K562 (cell line): ENCODE measurements at regions not wholly inside any gene's neighbourhood (a gene's known extent, or its start where the extent isn't known, plus 50 kb on each side); places are given as distances from the start of the nearest gene placed in this dataset.

ENCODE experiments used
- ATAC-seq: fragments of 200-7000 bp; cut with Tn5 transposase; 3 replicates; pipeline ENCODE4 v1.9.1; 2020; ENCODE audit warnings: moderate library complexity
- BruUV-seq: library from RNA; stranded (reverse); fragments of 400-500 nt; replicated peaks from 2 replicates; lab custom pipeline; 2021; lab: Mats Ljungman, UMichigan
- CTCF ChIA-PET: fragments of 300-600 bp; formaldehyde crosslinking; extraction: SDS; loops from one replicate; lab custom pipeline; 2021; ENCODE audit warnings: low intra/inter-chr PET ratio; lab: Yijun Ruan, JAX
- POLR2A ChIA-PET: fragments of 300-600, 350-650 bp; sonication (Branson Sonifier 250); formaldehyde crosslinking; extraction: SDS; loops from one replicate; lab custom pipeline; 2021; ENCODE audit warnings: antibody characterized with exemption, inconsistent platforms; lab: Yijun Ruan, JAX
- DNase-seq, 4 experiments: peaks; one replicate each; pipeline versions ENCODE4 v3.0.0 to v3.0.0-alpha.2; 2011 to 2018; ENCODE audit warnings: low spot score in 3 of 4, mixed read lengths in 3 of 4; ENCODE audit errors: extremely low read depth in 1 of 4
- FAIRE-seq: peaks from 2 replicates; lab custom pipeline; 2011; peaks lifted over from hg19 to GRCh38; lab: Jason Lieb, UNC
- H2AFZ ChIP-seq: 2 replicates; pipeline ENCODE4 v1.6.0; 2011; ENCODE audit warnings: low read depth, low read length, control low read depth, inconsistent platforms
- H3K27ac ChIP-seq: fragments of 200-600 bp; 3 replicates; pipeline ENCODE4 v1.8.0; 2011; ENCODE audit warnings: low read depth, mild to moderate bottlenecking, control low read depth, inconsistent platforms, low read length, moderate library complexity, mixed read lengths; ENCODE audit errors: extremely low read depth
- H3K27me3 ChIP-seq, 2 experiments: fragments of 300-600 bp in 1 of 2; 2 replicates in 1 of 2; 3 replicates in 1 of 2; pipeline versions ENCODE4 v1.6.0 to v1.8.0; 2011; ENCODE audit warnings: inconsistent platforms in 2 of 2, low read length in 2 of 2, mild to moderate bottlenecking in 1 of 2, mixed read lengths in 1 of 2, moderate library complexity in 1 of 2; ENCODE audit not compliant: control insufficient read depth in 2 of 2, insufficient read depth in 2 of 2
- H3K36me3 ChIP-seq: fragments of 300-600 bp; 3 replicates; pipeline ENCODE4 v1.8.0; 2011; ENCODE audit warnings: mild to moderate bottlenecking, low read length, inconsistent platforms; ENCODE audit not compliant: control insufficient read depth, insufficient read depth
- H3K4me1 ChIP-seq, 2 experiments: fragments of 200-600 bp in 1 of 2; replicated peaks in 1 of 2; 2 replicates in 1 of 2; 3 replicates in 1 of 2; pipeline versions ENCODE4 v1.5.1 to v1.8.0; 2011; ENCODE audit warnings: inconsistent platforms in 2 of 2, low read length in 2 of 2, mild to moderate bottlenecking in 1 of 2, mixed read lengths in 1 of 2, moderate library complexity in 1 of 2; ENCODE audit not compliant: control insufficient read depth in 2 of 2, insufficient read depth in 2 of 2
- H3K4me2 ChIP-seq: 2 replicates; pipeline ENCODE4 v1.6.1; 2011; ENCODE audit warnings: low read length, control low read depth, inconsistent platforms, mixed read lengths; ENCODE audit not compliant: insufficient read depth
- H3K4me3 ChIP-seq: fragments of 200-600 bp; sonication (generic), shearing (Covaris generic); 2 replicates; pipeline ENCODE4 v1.5.1; 2016; ENCODE audit warnings: control low read depth, inconsistent platforms
- H3K79me2 ChIP-seq: fragments of 200-600 bp; 3 replicates; pipeline ENCODE4 v1.8.0; 2011; ENCODE audit warnings: low read length, inconsistent platforms; ENCODE audit not compliant: control insufficient read depth, insufficient read depth
- H3K9ac ChIP-seq, 2 experiments: 2 replicates each; pipeline versions ENCODE4 v1.6.0 to v1.6.1; 2011; ENCODE audit warnings: low read depth in 2 of 2, low read length in 2 of 2, control low read depth in 1 of 2, inconsistent platforms in 1 of 2, mild to moderate bottlenecking in 1 of 2, mixed read lengths in 1 of 2; ENCODE audit not compliant: insufficient read depth in 1 of 2
- H3K9me1 ChIP-seq: one replicate; pipeline ENCODE4 v1.6.0; 2011; ENCODE audit warnings: inconsistent platforms, mild to moderate bottlenecking, low read length, moderate library complexity; ENCODE audit not compliant: control insufficient read depth, insufficient read depth
- H3K9me3 ChIP-seq: replicated peaks from 2 replicates; pipeline ENCODE4 v1.5.1; 2011; ENCODE audit warnings: low read depth, low read length, inconsistent platforms; ENCODE audit not compliant: control insufficient read depth, insufficient read depth
- H4K20me1 ChIP-seq: replicated peaks from 2 replicates; pipeline ENCODE4 v1.6.1; 2011; ENCODE audit warnings: low read length, inconsistent platforms, mixed read lengths; ENCODE audit not compliant: control insufficient read depth, insufficient read depth
- BRD4 ChIP-seq: fragments of 200-600 bp; sonication (generic); IDR thresholded peaks from 2 replicates; pipeline ENCODE4 v1.6.1; 2017; ENCODE audit warnings: inconsistent platforms
- GATA2 ChIP-seq: sonication (generic); formaldehyde crosslinking; IDR thresholded peaks from 2 replicates; pipeline ENCODE4 v1.4.0; 2020; ENCODE audit warnings: mild to moderate bottlenecking, missing genetic modification reagents
- MAFG ChIP-seq: fragments of 450-650 bp; conservative IDR thresholded peaks from 2 replicates; pipeline ENCODE4 v1.6.1; 2016; ENCODE audit warnings: missing genetic modification characterization, missing compliant biosample characterization
- MCM7 ChIP-seq, 2 experiments: fragments of 450-650 bp; IDR thresholded peaks; 2 replicates each; pipeline ENCODE4 v1.6.1; 2016 to 2018
- RBM34 ChIP-seq: fragments of 200-400 bp; formaldehyde crosslinking; IDR thresholded peaks from 2 replicates; pipeline ENCODE4 v1.6.1; 2018; ENCODE audit warnings: low read length, borderline replicate concordance; ENCODE audit not compliant: insufficient read depth
- STAG1 ChIP-seq: sonication (generic); formaldehyde crosslinking; IDR thresholded peaks from 2 replicates; pipeline ENCODE4 v1.5.0; 2020; ENCODE audit warnings: missing genetic modification reagents, borderline replicate concordance
- TCF7 ChIP-seq: sonication (generic); IDR thresholded peaks from 2 replicates; pipeline ENCODE4 v1.6.1; 2016; ENCODE audit warnings: antibody characterized with exemption, borderline replicate concordance
- TEAD4 ChIP-seq, 2 experiments: sonication (generic) in 1 of 2; formaldehyde crosslinking in 1 of 2; IDR thresholded peaks; 2 replicates each; pipeline versions ENCODE4 v1.6.1 to v1.8.0; 2012 to 2022; ENCODE audit warnings: borderline replicate concordance in 1 of 2, inconsistent platforms in 1 of 2, low read length in 1 of 2, mild to moderate bottlenecking in 1 of 2, missing genetic modification reagents in 1 of 2
- WGBS: fragments of 100-300 bp; shearing (Covaris generic); methylation state at CpG from one replicate; pipeline ENCODE4 v1.1.6; 2016; ENCODE audit warnings: low coverage, mixed read lengths; ENCODE audit not compliant: insufficient coverage; ENCODE audit errors: missing lambda C conversion rate; 5-methylcytosine and 5-hydroxymethylcytosine counted together
- in situ Hi-C: fragments of 300-500 bp; cut with MboI; formaldehyde crosslinking; loops from 4 replicates; pipeline ENCODE4 v1.15.0; 2018; ENCODE audit warnings: inconsistent platforms, mixed read lengths
- intact Hi-C: fragments of 100-400 bp; cut with micrococcal nuclease; formaldehyde crosslinking; loops from 2 replicates; pipeline ENCODE4 v1.14.2; 2022
- TF ChIP-seq, protein P1 (sequence below): fragments of 250-450 bp; sonication (Bioruptor Pico); IDR thresholded peaks from 2 replicates; pipeline ENCODE4 v1.8.0; 2021; ENCODE audit warnings: mild to moderate bottlenecking, moderate library complexity
- TF ChIP-seq, protein P2 (sequence below): fragments of 250-450 bp; sonication (Bioruptor Pico); IDR thresholded peaks from 2 replicates; pipeline ENCODE4 v1.4.0; 2020; ENCODE audit warnings: mild to moderate bottlenecking, moderate library complexity

DNA sequence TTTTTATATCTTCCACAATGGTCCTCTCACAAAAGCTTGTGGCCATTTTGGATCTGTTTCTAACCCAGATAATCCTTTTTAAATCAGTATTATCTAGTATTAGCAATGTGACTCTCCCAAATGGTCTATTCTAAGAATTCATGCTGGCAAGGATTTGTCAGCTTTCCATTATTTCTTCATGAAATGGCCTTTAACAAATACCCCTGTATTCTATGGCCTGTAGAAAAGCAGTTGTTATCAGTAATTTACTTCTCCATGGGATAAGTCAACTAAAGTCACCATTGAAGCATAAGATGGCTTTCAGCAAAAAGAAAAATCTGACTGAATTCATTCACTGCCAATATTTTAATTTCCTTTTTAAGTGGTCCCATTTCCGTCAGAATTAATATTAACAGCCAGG, 346.4 kb upstream of the FAM174A start (continued):
- TF ChIP-seq GATA2 (CRISPR knock-in tag) (no peak), BRD4 (no peak)
- TF ChIP-seq, all 486 proteins: peak for 0

DNA sequence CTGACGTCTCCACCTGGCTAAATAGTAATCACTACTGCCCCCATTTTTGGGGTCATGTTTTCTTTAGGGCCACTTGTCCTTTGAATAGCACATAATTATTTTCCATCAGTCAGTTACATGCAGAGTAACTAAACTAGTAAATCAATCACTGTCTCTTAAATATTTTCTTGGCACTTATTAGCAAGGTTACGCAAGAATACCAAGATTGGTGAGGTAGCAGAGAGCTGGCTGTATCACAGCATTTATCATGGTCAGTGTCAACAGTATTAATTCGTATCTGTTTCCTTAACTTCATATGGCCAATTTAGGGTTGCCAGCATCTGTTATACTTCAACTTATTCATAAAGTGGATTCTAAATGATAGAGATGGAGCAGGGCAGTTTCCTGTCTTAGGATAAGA, 346.8 kb upstream of the FAM174A start:
- Histone ChIP-seq H3K36me3 (no peaks in the 10 kb centered on the region), H3K9ac (no peak overlapping the region), H3K9me1 (no peaks in the 10 kb centered on the region), H4K20me1 (no peaks in the 10 kb centered on the region), H3K4me1 (no peaks in the 10 kb centered on the region), H3K27ac (no peak overlapping the region), H3K27me3 (no peaks in the 10 kb centered on the region), H3K4me2 (no peak overlapping the region), H3K79me2 (no peaks in the 10 kb centered on the region), H2AFZ (no peak overlapping the region), H3K4me3 (no peak overlapping the region), H3K9me3 (no peaks in the 10 kb centered on the region)
- no TSS peak for BruUV-seq
- no peak for ATAC-seq
- no peak for DNase-seq
- 3% methylated on average over 3 of the region's 3 CpGs for WGBS
- no peak for FAIRE-seq
- intact Hi-C loops (no loop called here), in situ Hi-C loops (no loop called here)
- ChIA-PET POLR2A (no interaction called here), CTCF (no interaction called here)
- TF ChIP-seq, protein P1, sequence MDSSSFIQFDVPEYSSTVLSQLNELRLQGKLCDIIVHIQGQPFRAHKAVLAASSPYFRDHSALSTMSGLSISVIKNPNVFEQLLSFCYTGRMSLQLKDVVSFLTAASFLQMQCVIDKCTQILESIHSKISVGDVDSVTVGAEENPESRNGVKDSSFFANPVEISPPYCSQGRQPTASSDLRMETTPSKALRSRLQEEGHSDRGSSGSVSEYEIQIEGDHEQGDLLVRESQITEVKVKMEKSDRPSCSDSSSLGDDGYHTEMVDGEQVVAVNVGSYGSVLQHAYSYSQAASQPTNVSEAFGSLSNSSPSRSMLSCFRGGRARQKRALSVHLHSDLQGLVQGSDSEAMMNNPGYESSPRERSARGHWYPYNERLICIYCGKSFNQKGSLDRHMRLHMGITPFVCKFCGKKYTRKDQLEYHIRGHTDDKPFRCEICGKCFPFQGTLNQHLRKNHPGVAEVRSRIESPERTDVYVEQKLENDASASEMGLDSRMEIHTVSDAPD: no peak
- TF ChIP-seq TEAD4 (IDR thresholded peaks at IDR 0.05; ENCODE audit: low read length) (no peak), TEAD4 (CRISPR knock-in tag; IDR thresholded peaks at IDR 0.05; ENCODE audit: borderline replicate concordance) (no peak), MCM7 (IDR thresholded peaks at IDR 0.05) (no peak), RBM34 (no peak), TCF7 (no peak), MAFG (no peak), STAG1 (no peak)
- TF ChIP-seq, protein P2, sequence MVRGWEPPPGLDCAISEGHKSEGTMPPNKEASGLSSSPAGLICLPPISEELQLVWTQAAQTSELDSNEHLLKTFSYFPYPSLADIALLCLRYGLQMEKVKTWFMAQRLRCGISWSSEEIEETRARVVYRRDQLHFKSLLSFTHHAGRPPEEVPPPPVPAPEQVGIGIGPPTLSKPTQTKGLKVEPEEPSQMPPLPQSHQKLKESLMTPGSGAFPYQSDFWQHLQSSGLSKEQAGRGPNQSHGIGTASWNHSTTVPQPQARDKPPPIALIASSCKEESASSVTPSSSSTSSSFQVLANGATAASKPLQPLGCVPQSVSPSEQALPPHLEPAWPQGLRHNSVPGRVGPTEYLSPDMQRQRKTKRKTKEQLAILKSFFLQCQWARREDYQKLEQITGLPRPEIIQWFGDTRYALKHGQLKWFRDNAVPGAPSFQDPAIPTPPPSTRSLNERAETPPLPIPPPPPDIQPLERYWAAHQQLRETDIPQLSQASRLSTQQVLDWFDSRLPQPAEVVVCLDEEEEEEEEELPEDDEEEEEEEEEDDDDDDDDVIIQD: no peak
